ENCODE measurements at regions not wholly inside any gene's neighbourhood (a gene's known extent, or its start where the extent isn't known, plus 50 kb on each side); places are given as distances from the start of the nearest gene placed in this dataset.

GRCh38 chr7:96527133-96527827, 182.4 kb downstream of the SEM1 start:
- no peak overlapping the region for H3K9ac ChIP-seq (ENCODE audit: insufficient read length)
- H3K36me3 ChIP-seq (ENCODE audit: insufficient read depth, low read length) = no peaks in the 10 kb centered on the region
- H3K27ac ChIP-seq = no peak overlapping the region
- no peaks in the 10 kb centered on the region for H3K9me3 ChIP-seq (ENCODE audit: low read depth, low read length)
- TF ChIP-seq FOXP2 (optimal IDR thresholded peaks at IDR 0.05; ENCODE audit: control extremely low read depth, extremely low read length, insufficient read depth) (no peak), EZH2 (IDR thresholded peaks at IDR 0.05) (no peak), POLR2AphosphoS5 (IDR thresholded peaks at IDR 0.05; ENCODE audit: borderline replicate concordance, low read depth, low read length) (no peak)
- no peak for DNase-seq (ENCODE audit: low read depth, low spot score)
- no peak overlapping the region for H3K4me3 ChIP-seq

GRCh38 chr7:96526496-96526895, 183.2 kb downstream of the SEM1 start:
- DNase-seq (ENCODE audit: low read depth, low spot score) = no peak
- Histone ChIP-seq H3K27ac (no peak overlapping the region), H3K36me3 (ENCODE audit: insufficient read depth, low read length) (no peaks in the 10 kb centered on the region), H3K4me3 (no peak overlapping the region), H3K9me3 (ENCODE audit: low read depth, low read length) (no peaks in the 10 kb centered on the region), H3K9ac (ENCODE audit: insufficient read length) (no peak overlapping the region)
- no peak for TF ChIP-seq POLR2AphosphoS5 (IDR thresholded peaks at IDR 0.05; ENCODE audit: borderline replicate concordance, low read depth, low read length)
- no peak for TF ChIP-seq FOXP2 (optimal IDR thresholded peaks at IDR 0.05; ENCODE audit: control extremely low read depth, extremely low read length, insufficient read depth)
- no peak for TF ChIP-seq EZH2 (IDR thresholded peaks at IDR 0.05)

- TF ChIP-seq POLR2AphosphoS5 (IDR thresholded peaks at IDR 0.05; ENCODE audit: borderline replicate concordance, low read depth, low read length) (no peak), EZH2 (IDR thresholded peaks at IDR 0.05) (no peak), FOXP2 (optimal IDR thresholded peaks at IDR 0.05; ENCODE audit: control extremely low read depth, extremely low read length, insufficient read depth) (no peak)
- H3K27ac ChIP-seq = no peak overlapping the region
Observed at GRCh38 chr7:96521068-96521894, 188.4 kb downstream of the SEM1 start.

GRCh38 chr7:96508371-96508770, 186.5 kb upstream of the SLC25A13 start:
- Histone ChIP-seq H3K9me3 (ENCODE audit: low read depth, low read length) (no peaks in the 10 kb centered on the region), H3K36me3 (ENCODE audit: insufficient read depth, low read length) (no peaks in the 10 kb centered on the region), H3K4me3 (no peak overlapping the region), H3K27ac (no peak overlapping the region), H3K9ac (ENCODE audit: insufficient read length) (no peak overlapping the region)
- TF ChIP-seq FOXP2 (optimal IDR thresholded peaks at IDR 0.05; ENCODE audit: control extremely low read depth, extremely low read length, insufficient read depth) (no peak), EZH2 (IDR thresholded peaks at IDR 0.05) (no peak), POLR2AphosphoS5 (IDR thresholded peaks at IDR 0.05; ENCODE audit: borderline replicate concordance, low read depth, low read length) (no peak)
- no peak for DNase-seq (ENCODE audit: low read depth, low spot score)

More at GRCh38 chr7:96521068-96521894, 188.4 kb downstream of the SEM1 start:
- H3K4me3 ChIP-seq = no peak overlapping the region
- DNase-seq (ENCODE audit: low read depth, low spot score) = no peak
- H3K9ac ChIP-seq (ENCODE audit: insufficient read length) = no peak overlapping the region
- no peaks in the 10 kb centered on the region for H3K9me3 ChIP-seq (ENCODE audit: low read depth, low read length)
- H3K36me3 ChIP-seq (ENCODE audit: insufficient read depth, low read length) = no peaks in the 10 kb centered on the region

- Histone ChIP-seq H3K27ac (no peak overlapping the region), H3K9ac (ENCODE audit: insufficient read length) (no peak overlapping the region), H3K9me3 (ENCODE audit: low read depth, low read length) (no peaks in the 10 kb centered on the region), H3K36me3 (ENCODE audit: insufficient read depth, low read length) (no peaks in the 10 kb centered on the region), H3K4me3 (no peak overlapping the region)
- DNase-seq (ENCODE audit: low read depth, low spot score) = no peak
- TF ChIP-seq FOXP2 (optimal IDR thresholded peaks at IDR 0.05; ENCODE audit: control extremely low read depth, extremely low read length, insufficient read depth) = no peak
- TF ChIP-seq POLR2AphosphoS5 (IDR thresholded peaks at IDR 0.05; ENCODE audit: borderline replicate concordance, low read depth, low read length) = no peak
- TF ChIP-seq EZH2 (IDR thresholded peaks at IDR 0.05) = no peak
Observed at GRCh38 chr7:96503597-96503996, 181.7 kb upstream of the SLC25A13 start.

- Histone ChIP-seq H3K27ac (no peak overlapping the region), H3K4me3 (no peak overlapping the region), H3K9me3 (ENCODE audit: low read depth, low read length) (no peaks in the 10 kb centered on the region), H3K36me3 (ENCODE audit: insufficient read depth, low read length) (no peaks in the 10 kb centered on the region), H3K9ac (ENCODE audit: insufficient read length) (no peak overlapping the region)
- no peak for DNase-seq (ENCODE audit: low read depth, low spot score)
- TF ChIP-seq POLR2AphosphoS5 (IDR thresholded peaks at IDR 0.05; ENCODE audit: borderline replicate concordance, low read depth, low read length) = no peak
- TF ChIP-seq EZH2 (IDR thresholded peaks at IDR 0.05) = no peak
- no peak for TF ChIP-seq FOXP2 (optimal IDR thresholded peaks at IDR 0.05; ENCODE audit: control extremely low read depth, extremely low read length, insufficient read depth)
Observed at GRCh38 chr7:96501318-96501717, 179.4 kb upstream of the SLC25A13 start.

- Histone ChIP-seq H3K9me3 (ENCODE audit: low read depth, low read length) (no peaks in the 10 kb centered on the region), H3K36me3 (ENCODE audit: insufficient read depth, low read length) (no peaks in the 10 kb centered on the region), H3K9ac (ENCODE audit: insufficient read length) (no peak overlapping the region), H3K27ac (no peak overlapping the region), H3K4me3 (no peak overlapping the region)
- TF ChIP-seq POLR2AphosphoS5 (IDR thresholded peaks at IDR 0.05; ENCODE audit: borderline replicate concordance, low read depth, low read length) (no peak), EZH2 (IDR thresholded peaks at IDR 0.05) (no peak), FOXP2 (optimal IDR thresholded peaks at IDR 0.05; ENCODE audit: control extremely low read depth, extremely low read length, insufficient read depth) (no peak)
- DNase-seq (ENCODE audit: low read depth, low spot score) = no peak
Observed at GRCh38 chr7:96499532-96499931, 177.6 kb upstream of the SLC25A13 start.

GRCh38 chr7:96497567-96497966, 175.7 kb upstream of the SLC25A13 start:
- H3K27ac ChIP-seq = no peak overlapping the region
- no peaks in the 10 kb centered on the region for H3K9me3 ChIP-seq (ENCODE audit: low read depth, low read length)
- H3K9ac ChIP-seq (ENCODE audit: insufficient read length) = no peak overlapping the region
- TF ChIP-seq POLR2AphosphoS5 (IDR thresholded peaks at IDR 0.05; ENCODE audit: borderline replicate concordance, low read depth, low read length) = no peak
- H3K4me3 ChIP-seq = no peak overlapping the region
- no peak for DNase-seq (ENCODE audit: low read depth, low spot score)
- no peaks in the 10 kb centered on the region for H3K36me3 ChIP-seq (ENCODE audit: insufficient read depth, low read length)

Measured in SK-N-MC (cell line).